ENCODE measurements at regions not wholly inside any gene's neighbourhood (a gene's known extent, or its start where the extent isn't known, plus 50 kb on each side); places are given as distances from the start of the nearest gene placed in this dataset.

DNA sequence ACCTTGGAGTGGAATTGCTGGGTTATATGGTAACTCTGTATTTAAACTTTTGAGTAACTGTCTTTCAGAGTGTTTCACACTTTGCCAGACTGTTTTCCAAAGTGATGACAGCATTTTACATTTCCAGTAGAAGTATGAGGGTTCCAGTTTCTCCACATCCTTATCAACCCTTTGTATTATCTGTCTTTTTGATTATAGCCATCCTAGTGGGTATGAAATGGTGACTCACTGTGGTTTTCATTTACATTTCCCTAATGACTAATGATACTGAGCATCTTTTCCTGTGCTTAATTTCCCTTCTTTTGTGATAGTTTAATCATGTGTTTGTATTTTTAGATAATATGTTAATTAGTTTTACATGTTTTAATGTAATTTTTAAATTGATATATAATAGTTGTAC lies 138.1 kb upstream of the DAZL start:
- no peaks in the 10 kb centered on the region for H3K36me3 ChIP-seq (ENCODE audit: insufficient read depth, insufficient read length, low read length)
- H3K27me3 ChIP-seq (ENCODE audit: insufficient read depth, insufficient read length) = no peaks in the 10 kb centered on the region
- H3K9me3 ChIP-seq (ENCODE audit: insufficient read depth, low read length) = peaks cover 43% of the 10 kb centered on the region
- no peak overlapping the region for H3K9ac ChIP-seq (ENCODE audit: insufficient read length, low read depth)
- DNase-seq (ENCODE audit: low read depth, low spot score) = no peak
- TF ChIP-seq ZNF274 (IDR thresholded peaks at IDR 0.05; ENCODE audit: low read depth, low read length) (no peak), SUZ12 (IDR thresholded peaks at IDR 0.05; ENCODE audit: extremely low read depth, insufficient read depth, insufficient read length) (no peak), YY1 (IDR thresholded peaks at IDR 0.05; ENCODE audit: insufficient read depth, insufficient read length) (no peak)
- no peak overlapping the region for H3K4me3 ChIP-seq (ENCODE audit: insufficient read length, low read depth)
- no peaks in the 10 kb centered on the region for H3K4me1 ChIP-seq (ENCODE audit: insufficient read depth, insufficient read length)

DNA sequence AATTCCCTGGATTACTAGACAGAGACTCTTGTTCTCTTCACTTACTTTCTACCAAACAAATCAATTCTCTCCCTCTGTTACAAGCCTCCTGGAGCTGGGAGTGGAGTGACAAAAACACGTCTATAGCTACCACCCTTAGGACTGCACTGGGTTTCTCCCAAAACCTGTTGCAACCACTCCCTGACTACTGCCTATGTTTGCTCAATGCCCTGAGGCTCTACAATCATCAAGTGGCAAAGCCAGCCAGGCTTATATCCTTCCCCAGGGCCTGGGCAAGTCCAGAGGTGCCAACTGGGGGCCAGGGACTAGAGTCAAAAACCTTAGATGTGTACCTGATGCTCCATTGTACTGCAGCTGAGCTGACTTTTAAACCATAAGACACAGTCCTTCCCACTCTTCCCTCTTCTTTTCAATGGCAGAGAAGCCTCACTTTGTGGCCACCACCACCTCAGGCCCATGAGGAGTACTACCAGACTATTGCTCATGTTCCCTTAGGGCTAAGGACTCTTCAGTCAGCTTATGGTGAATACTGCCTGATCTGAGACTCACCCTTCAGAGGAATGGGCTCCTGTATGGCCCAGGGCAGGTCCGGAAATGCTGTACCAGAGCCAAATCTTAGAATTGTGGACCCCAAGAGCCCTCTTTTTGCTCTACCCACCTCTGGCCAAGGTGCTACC lies 125.4 kb upstream of the PLCL2 start:
- DNase-seq (ENCODE audit: low read depth, low spot score) = no peak
- no peak for TF ChIP-seq YY1 (IDR thresholded peaks at IDR 0.05; ENCODE audit: insufficient read depth, insufficient read length)
- TF ChIP-seq ZNF274 (IDR thresholded peaks at IDR 0.05; ENCODE audit: low read depth, low read length) = no peak
- TF ChIP-seq SUZ12 (IDR thresholded peaks at IDR 0.05; ENCODE audit: extremely low read depth, insufficient read depth, insufficient read length) = no peak

DNA sequence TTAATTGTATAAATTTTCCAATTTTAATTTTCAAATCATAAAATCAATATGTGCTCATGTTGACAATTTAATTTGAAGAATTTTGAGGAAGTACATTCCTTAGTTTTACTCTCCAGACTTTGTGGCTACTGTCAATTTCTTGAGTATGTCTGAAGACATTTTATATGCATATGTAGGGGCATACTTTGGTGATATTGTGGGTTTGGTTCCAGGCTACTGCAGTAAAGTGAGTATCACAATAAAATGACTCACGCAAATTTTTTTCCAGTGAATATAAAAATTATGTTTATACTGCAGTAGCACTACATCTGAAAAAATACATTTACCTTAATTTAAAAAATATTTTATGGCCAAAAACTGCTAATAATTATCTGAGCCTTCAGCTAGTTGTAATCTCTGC lies 123.2 kb upstream of the PLCL2 start:
- peaks cover 58% of the 10 kb centered on the region for H3K27me3 ChIP-seq (ENCODE audit: insufficient read depth, insufficient read length)
- no peak overlapping the region for H3K9ac ChIP-seq (ENCODE audit: insufficient read length, low read depth)
- H3K36me3 ChIP-seq (ENCODE audit: insufficient read depth, insufficient read length, low read length) = no peaks in the 10 kb centered on the region
- no peak overlapping the region for H3K4me3 ChIP-seq (ENCODE audit: insufficient read length, low read depth)
- TF ChIP-seq SUZ12 (IDR thresholded peaks at IDR 0.05; ENCODE audit: extremely low read depth, insufficient read depth, insufficient read length) (no peak), ZNF274 (IDR thresholded peaks at IDR 0.05; ENCODE audit: low read depth, low read length) (no peak), YY1 (IDR thresholded peaks at IDR 0.05; ENCODE audit: insufficient read depth, insufficient read length) (no peak)
- peaks cover 4% of the 10 kb centered on the region for H3K4me1 ChIP-seq (ENCODE audit: insufficient read depth, insufficient read length)
- DNase-seq (ENCODE audit: low read depth, low spot score) = no peak
- no peaks in the 10 kb centered on the region for H3K9me3 ChIP-seq (ENCODE audit: insufficient read depth, low read length)

More for the DNA sequence above, 125.4 kb upstream of the PLCL2 start:
- Histone ChIP-seq H3K9me3 (ENCODE audit: insufficient read depth, low read length) (0 out of 2 replicates have a peak, but pooled peaks cover 3% of the 10 kb centered on the region), H3K36me3 (ENCODE audit: insufficient read depth, insufficient read length, low read length) (no peaks in the 10 kb centered on the region), H3K4me1 (ENCODE audit: insufficient read depth, insufficient read length) (no peaks in the 10 kb centered on the region), H3K27me3 (ENCODE audit: insufficient read depth, insufficient read length) (peaks cover 41% of the 10 kb centered on the region), H3K9ac (ENCODE audit: insufficient read length, low read depth) (no peak overlapping the region), H3K4me3 (ENCODE audit: insufficient read length, low read depth) (no peak overlapping the region)

DNA sequence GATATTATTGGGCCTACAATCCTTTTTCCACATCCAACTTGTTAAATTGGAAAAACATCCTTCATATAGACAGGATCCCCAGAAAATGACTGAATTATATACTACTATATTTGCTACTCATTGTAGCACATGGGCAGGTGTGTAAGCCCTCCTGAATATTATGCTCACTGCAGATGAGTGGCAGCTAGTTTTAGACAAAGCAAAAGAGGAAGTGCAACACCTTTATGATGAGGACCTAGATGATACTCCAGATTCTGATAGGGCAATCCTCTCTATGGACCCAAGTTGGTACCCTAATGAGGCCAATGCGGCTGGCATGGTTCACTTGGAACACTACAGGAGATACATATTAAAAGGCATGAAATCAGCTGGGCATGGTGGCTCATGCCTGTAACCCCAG lies 119.1 kb upstream of the PLCL2 start:
- H3K9ac ChIP-seq (ENCODE audit: insufficient read length, low read depth) = no peak overlapping the region
- peaks cover 4% of the 10 kb centered on the region for H3K4me1 ChIP-seq (ENCODE audit: insufficient read depth, insufficient read length)
- H3K9me3 ChIP-seq (ENCODE audit: insufficient read depth, low read length) = no peaks in the 10 kb centered on the region
- DNase-seq (ENCODE audit: low read depth, low spot score) = no peak
- H3K27me3 ChIP-seq (ENCODE audit: insufficient read depth, insufficient read length) = peaks cover 57% of the 10 kb centered on the region
- H3K4me3 ChIP-seq (ENCODE audit: insufficient read length, low read depth) = no peak overlapping the region
- TF ChIP-seq SUZ12 (IDR thresholded peaks at IDR 0.05; ENCODE audit: extremely low read depth, insufficient read depth, insufficient read length) (no peak), YY1 (IDR thresholded peaks at IDR 0.05; ENCODE audit: insufficient read depth, insufficient read length) (no peak), ZNF274 (IDR thresholded peaks at IDR 0.05; ENCODE audit: low read depth, low read length) (no peak)
- H3K36me3 ChIP-seq (ENCODE audit: insufficient read depth, insufficient read length, low read length) = no peaks in the 10 kb centered on the region

DNA sequence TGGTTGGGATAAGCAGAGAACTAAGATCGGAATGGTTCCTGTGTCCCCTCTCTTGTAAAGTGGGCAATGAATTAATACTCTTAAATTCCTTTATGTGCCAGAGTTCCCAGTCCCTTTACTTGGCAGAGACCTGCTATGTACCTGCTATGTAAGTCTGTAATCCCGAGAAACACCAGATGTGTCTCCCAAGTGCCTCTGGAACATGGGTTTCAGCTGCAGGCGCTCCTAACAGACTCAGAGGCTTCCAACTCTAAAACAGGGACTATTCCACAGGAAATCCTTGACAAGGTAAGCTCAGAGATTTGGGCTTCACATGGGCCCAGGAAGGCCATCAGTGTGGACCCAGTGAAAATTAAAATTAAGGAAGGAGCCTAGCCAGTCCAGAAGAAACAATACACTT lies 117.7 kb upstream of the PLCL2 start:
- no peaks in the 10 kb centered on the region for H3K9me3 ChIP-seq (ENCODE audit: insufficient read depth, low read length)
- H3K4me3 ChIP-seq (ENCODE audit: insufficient read length, low read depth) = no peak overlapping the region
- no peaks in the 10 kb centered on the region for H3K36me3 ChIP-seq (ENCODE audit: insufficient read depth, insufficient read length, low read length)
- peaks cover 4% of the 10 kb centered on the region for H3K4me1 ChIP-seq (ENCODE audit: insufficient read depth, insufficient read length)
- no peak for TF ChIP-seq SUZ12 (IDR thresholded peaks at IDR 0.05; ENCODE audit: extremely low read depth, insufficient read depth, insufficient read length)
- no peak for TF ChIP-seq ZNF274 (IDR thresholded peaks at IDR 0.05; ENCODE audit: low read depth, low read length)
- no peak for TF ChIP-seq YY1 (IDR thresholded peaks at IDR 0.05; ENCODE audit: insufficient read depth, insufficient read length)
- H3K27me3 ChIP-seq (ENCODE audit: insufficient read depth, insufficient read length) = peaks cover 56% of the 10 kb centered on the region
- no peak for DNase-seq (ENCODE audit: low read depth, low spot score)
- no peak overlapping the region for H3K9ac ChIP-seq (ENCODE audit: insufficient read length, low read depth)

DNA sequence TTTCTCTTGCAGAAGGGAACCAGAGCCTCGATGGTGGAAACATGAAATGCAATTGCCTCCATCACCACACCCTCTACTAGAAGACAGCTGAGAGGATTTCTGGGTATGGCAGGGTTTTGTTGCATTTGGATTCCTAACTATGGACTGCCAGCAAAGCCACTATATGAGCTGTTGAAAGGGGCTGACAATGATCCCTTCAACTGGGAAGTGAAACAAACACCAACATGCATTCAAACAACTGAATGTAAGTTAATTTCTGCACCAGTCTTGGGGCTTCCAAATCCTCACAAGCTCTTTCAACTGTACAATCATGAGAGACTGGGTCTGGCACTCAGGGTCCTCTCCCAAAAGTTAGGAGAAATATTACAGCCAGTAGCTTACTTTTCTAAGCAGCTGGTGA lies 116.7 kb upstream of the PLCL2 start:
- Histone ChIP-seq H3K27me3 (ENCODE audit: insufficient read depth, insufficient read length) (peaks cover 46% of the 10 kb centered on the region), H3K4me1 (ENCODE audit: insufficient read depth, insufficient read length) (peaks cover 4% of the 10 kb centered on the region), H3K36me3 (ENCODE audit: insufficient read depth, insufficient read length, low read length) (no peaks in the 10 kb centered on the region), H3K9me3 (ENCODE audit: insufficient read depth, low read length) (0 out of 2 replicates have a peak, but pooled peaks cover 5% of the 10 kb centered on the region), H3K9ac (ENCODE audit: insufficient read length, low read depth) (no peak overlapping the region), H3K4me3 (ENCODE audit: insufficient read length, low read depth) (no peak overlapping the region)
- TF ChIP-seq ZNF274 (IDR thresholded peaks at IDR 0.05; ENCODE audit: low read depth, low read length) (no peak), SUZ12 (IDR thresholded peaks at IDR 0.05; ENCODE audit: extremely low read depth, insufficient read depth, insufficient read length) (no peak)
- DNase-seq (ENCODE audit: low read depth, low spot score) = no peak

DNA sequence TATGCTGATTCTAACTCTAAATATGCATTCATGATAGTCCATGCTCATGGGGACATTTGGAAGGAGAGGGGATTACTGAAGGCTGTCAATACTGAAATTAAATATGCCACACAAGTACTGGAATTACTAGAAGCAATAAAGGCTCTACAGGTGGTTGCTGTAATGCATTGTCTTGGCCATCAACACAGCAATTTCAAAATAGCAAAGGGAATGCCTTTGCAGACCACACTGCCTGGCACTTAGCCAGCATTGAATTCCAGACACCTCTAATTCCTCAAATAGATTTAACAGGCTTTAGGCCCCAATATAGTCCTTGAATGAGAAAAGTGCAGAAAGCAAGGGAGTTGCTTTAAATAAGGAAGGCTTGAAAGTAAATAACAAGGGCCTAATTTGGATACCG lies 115.8 kb upstream of the PLCL2 start:
- Histone ChIP-seq H3K36me3 (ENCODE audit: insufficient read depth, insufficient read length, low read length) (no peaks in the 10 kb centered on the region), H3K9me3 (ENCODE audit: insufficient read depth, low read length) (peaks cover 11% of the 10 kb centered on the region; the same call in 1 of the 2 replicates)
- DNase-seq (ENCODE audit: low read depth, low spot score) = peak; percentile 81

More for the DNA sequence above, 115.8 kb upstream of the PLCL2 start:
- Histone ChIP-seq H3K4me3 (ENCODE audit: insufficient read length, low read depth) (no peak overlapping the region), H3K9ac (ENCODE audit: insufficient read length, low read depth) (no peak overlapping the region), H3K4me1 (ENCODE audit: insufficient read depth, insufficient read length) (peaks cover 4% of the 10 kb centered on the region), H3K27me3 (ENCODE audit: insufficient read depth, insufficient read length) (peaks cover 37% of the 10 kb centered on the region)
- TF ChIP-seq ZNF274 (IDR thresholded peaks at IDR 0.05; ENCODE audit: low read depth, low read length) = no peak
- no peak for TF ChIP-seq SUZ12 (IDR thresholded peaks at IDR 0.05; ENCODE audit: extremely low read depth, insufficient read depth, insufficient read length)
- TF ChIP-seq YY1 (IDR thresholded peaks at IDR 0.05; ENCODE audit: insufficient read depth, insufficient read length) = no peak

All from NT2/D1 (cell line).